H4 (cell line): ENCODE measurements at regions not wholly inside any gene's neighbourhood (a gene's known extent, or its start where the extent isn't known, plus 50 kb on each side); places are given as distances from the start of the nearest gene placed in this dataset.
"Not testable (repeated sequence)": the region's sequence is repeated elsewhere in the genome, so short reads cannot be mapped to it uniquely, and the experiment has no call there.

Source experiments
- DNase-seq: peaks from one replicate; pipeline ENCODE4 v3.0.0-alpha.2; 2015; ENCODE audit warnings: low spot score

DNA sequence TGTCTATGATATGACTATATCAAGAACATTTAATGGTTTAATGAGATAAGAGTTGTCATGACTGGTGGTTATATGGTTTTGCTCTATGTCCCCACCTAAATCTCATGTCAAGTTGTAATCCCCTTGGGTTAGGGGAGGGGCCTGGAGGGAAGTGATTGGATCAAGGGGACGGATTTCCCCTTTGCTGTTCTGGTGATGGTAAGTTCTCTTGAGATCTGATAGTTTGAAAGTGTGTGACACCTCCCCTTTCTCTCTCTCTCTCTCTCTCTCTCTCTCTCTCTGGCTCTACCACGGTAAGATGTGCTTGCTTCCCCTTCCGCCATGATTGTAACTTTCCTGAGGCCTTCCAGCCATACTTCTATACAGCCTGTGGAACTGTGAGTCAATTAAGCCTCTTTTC is 803.4 kb downstream of the TRIML1 start:
- DNase-seq = no peak

DNA sequence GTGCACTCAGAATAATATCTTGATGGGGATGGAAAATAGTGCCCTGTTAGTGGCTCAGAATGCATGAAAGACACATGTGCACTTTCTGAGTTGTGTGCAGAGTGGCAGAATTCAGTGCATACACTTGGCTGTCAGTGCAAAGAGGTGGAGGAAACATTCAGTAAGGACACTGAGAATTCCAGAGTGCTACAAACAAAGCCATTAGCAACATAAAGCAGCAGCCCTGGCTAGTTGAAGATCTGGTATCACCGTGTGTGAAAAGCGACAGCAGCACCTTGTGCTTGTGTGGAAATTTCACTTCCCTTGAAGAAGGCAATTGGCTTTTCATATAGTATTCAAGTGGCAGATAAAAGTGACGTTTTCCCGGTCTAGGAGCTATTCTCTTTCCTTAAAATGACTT is 810.4 kb downstream of the TRIML1 start:
- DNase-seq = no peak

DNA sequence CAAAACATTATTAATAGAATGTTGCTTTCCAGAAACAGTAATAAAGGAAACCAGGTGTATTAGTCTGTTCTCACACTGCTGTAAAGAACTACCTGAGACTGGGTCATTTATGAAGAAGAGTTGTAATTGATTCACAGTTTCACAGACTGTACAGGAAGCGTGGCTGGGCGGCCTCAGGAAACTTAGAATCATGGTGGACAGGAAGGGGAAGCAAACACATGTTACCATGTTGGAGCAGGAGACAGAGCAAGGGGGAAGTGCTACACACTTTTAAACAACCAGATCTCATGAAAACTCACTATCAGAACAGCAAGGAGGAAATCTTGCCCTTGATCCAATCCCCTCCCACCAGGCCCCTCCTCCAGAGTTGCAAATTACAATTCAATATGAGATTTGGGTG is 815.8 kb downstream of the TRIML1 start:
- DNase-seq = no peak

DNA sequence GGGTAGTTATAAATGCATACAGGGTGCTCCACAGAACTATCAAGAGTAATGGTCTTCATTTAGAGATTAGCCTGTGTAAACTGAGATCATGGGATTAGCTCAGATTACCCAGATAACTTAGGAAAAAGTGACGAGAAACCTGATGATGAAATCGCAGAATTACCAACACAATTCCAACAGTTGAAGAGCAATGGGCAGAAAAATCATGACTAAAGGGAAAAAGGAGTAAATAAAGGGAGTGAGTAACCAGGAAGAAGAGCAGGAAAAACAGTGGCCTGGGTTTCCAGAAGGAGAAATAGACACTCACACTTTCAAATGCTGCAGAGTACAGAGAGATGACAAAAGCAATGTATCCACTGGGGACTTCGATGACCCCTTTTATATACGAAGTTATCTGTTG is 817.3 kb downstream of the TRIML1 start:
- no peak for DNase-seq

DNA sequence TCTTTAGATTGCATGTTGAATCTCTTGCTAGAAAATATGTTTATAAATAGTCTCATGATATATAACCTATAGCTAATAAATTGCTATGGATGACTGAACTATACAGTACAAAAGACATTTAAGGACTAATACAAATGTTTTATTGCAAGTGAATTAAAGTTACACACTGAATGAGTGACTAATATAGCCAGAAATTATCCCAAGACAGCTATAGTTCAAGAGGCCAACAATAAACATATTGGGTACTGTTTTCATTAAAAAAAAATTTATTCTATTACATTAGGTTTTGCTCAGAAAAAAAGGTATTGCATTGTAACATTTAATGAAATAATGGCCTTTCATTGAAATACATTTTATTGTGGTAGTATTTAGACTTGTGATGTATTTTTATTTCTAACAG is 819.1 kb downstream of the TRIML1 start:
- DNase-seq = no peak

DNA sequence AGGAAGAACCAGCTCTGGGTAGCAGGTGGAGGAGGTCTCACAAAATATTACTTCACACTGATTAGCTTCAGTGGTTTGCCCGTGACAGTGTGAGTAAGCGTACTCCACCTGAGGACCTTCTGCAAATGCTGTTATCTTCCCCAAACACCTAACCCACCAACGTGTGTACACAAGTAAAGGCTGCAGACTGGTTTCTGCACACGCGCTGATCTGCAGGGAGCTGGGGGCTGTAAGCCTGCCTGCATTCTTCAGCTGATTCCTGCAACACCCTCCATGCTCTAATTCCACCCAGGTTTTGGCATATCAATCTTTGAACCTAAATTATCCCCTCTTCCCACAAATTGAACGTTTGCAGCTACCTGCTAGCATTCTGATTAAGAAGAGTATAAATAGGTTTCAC is 820.2 kb downstream of the TRIML1 start:
- DNase-seq = no peak

DNA sequence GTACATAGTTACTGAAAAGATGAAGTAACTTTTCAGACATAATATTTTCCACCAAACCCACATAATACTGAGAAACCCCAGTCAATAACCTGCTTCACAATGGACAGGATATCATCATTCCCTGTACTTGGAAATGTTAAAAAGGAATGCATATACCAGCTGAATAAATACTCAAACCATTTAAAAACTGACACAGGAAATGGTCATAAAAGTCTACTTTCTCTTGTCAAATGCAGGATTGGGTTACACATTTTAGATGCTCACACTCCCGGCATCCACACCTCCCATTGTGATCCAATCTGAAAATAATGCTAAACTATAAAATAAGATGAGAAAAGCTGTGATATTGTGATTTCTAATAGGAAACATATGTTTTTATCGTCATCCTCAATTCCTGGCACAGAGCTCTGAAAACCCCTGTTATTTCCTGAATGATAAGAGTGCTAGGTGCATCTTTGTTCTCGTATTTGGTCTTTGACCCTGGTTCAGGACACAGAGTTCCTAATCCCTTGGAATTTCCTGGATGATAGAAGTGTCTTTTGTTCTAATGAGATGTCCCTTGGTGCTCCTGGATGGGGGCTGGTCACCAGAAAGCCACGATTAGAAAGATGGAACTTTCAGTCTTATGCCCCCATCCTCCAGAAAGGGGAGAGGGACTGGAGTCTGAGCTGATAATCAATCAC is 821.3 kb downstream of the TRIML1 start:
- no peak for DNase-seq

DNA sequence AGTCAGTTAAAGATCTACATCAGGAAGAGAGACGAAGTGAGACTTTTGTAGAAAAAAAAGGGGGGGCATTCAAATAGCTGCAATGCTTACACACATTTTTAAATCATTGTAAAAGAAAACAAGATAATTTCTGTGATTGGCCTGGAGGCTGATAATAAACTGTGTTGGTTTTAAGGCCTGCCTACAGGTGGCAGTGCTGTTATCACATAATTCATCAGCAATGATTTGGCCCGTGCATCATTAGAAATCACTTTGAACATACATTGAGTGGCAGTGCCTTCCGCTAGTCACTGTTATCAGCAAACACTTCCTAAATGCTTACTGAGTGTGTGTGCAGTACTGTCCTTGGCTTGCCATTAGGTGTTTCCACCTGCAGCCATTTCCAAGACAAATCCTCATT is 831.9 kb downstream of the TRIML1 start:
- DNase-seq = peak; percentile 16

DNA sequence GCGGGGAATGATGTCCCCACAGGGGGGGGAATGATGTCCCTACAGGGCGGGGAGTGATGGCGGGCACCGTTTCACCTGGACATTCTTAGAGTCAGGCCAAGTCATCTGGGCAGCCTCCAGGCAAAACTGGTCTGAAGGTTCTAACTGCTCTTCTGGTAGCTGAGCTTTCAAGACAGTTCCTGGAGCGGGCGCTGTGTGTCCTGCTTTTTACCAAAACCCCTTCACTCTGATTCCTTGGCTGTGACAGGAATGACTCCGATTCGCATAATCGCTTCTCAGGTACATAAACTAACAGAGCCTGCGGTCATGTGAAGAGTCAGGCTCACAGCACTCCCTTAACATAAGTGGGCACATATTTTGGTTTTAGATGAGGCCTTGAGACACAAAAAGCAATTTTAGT is 836.0 kb downstream of the TRIML1 start:
- no peak for DNase-seq

DNA sequence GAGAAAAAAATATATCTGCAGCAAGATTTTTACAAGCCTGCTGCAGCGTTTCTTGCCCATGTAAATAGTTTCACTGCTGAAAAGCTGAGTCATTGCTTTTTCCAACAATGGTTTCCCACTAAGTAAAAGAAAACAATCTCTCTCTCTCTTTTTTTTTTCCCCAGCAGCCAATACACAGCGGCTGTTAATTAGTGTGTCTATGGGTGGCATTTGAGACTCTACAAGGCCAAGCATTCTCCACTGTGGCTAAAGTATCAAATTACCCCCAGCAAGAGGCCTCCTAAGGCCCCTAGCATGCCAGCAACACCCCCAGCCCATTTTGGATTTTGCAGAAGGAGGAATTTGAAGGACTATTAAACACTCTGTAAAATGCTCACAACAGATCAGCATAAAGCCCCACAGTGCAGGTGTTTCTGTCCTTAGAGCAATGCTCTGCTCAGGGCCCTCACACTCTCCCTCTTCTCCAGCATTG is 837.4 kb downstream of the TRIML1 start:
- DNase-seq = peak; percentile 90

DNA sequence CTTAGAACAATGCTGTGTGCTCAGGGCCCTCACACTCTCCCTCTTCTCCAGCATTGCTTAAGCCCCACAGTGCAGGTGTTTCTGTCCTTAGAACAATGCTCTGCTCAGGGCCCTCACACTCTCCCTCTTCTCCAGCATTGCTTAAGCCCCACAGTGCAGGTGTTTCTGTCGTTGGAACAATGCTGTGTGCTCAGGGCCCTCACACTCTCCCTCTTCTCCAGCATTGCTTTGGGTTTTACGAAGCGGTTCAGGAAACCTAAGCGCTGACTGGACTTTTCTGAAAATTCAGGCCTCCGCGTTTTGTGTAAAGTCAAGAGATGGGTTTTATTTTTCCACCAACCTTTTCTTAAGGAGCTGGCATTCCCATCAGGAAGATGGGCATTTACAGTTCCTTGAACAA is 838.0 kb downstream of the TRIML1 start:
- DNase-seq = not testable (repeated sequence)

DNA sequence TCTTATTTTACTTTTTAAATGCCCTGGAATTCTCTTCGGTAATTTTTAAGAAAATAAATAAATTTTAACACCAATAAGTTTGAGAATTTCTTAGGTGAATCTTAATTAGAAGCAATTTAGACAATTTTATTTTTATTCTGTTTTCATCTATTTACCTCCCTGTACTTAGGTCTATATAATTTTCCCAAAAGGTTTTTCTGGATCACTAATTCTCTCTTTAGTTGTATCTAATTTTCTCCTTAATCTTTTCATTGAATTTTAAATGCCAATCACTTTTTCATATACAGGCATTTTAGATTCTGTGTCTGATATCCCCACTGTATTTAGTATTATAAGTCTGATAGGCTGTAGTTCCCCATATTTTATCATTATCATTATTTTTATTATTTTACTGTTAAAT is 845.3 kb downstream of the TRIML1 start:
- DNase-seq = no peak

DNA sequence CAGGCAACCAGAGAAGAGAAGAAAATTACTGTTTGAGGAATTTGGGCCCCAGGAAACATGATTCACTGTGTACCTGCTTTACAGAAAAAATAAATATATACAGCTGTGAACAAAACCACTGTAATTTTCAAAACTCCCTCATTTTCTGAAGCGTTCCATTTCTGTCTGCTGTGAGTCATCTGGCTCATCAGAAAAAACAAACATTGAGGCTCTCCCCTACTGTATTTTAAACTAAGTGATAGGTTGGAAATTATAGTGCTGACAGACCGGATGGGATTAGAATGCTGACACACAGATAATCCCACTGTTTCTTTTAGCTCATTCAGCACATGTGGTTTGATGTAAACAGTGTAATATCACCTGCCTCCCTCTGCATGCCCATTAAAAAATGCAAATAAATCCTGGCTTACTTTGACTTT is 847.0 kb downstream of the TRIML1 start:
- DNase-seq = peak; percentile 92

DNA sequence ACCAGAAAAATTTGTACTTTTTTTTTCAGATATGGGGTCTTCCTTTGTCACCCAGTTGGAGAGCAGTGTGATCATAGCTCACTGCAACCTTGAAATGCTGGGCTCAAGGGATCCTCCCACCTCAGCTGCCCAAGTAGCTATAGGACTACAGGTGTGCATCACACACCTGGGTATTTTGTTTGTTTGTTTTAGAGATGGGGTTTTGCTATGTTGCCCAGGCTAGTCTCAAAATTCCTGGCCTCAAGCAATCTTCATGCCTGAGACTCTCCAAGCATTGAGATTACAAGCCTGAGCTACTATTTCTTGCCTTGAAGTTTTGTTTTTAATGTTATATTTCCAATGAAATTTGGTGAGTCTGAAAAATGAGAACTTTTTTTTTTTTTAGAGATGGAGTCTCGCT is 847.8 kb downstream of the TRIML1 start:
- DNase-seq = no peak

DNA sequence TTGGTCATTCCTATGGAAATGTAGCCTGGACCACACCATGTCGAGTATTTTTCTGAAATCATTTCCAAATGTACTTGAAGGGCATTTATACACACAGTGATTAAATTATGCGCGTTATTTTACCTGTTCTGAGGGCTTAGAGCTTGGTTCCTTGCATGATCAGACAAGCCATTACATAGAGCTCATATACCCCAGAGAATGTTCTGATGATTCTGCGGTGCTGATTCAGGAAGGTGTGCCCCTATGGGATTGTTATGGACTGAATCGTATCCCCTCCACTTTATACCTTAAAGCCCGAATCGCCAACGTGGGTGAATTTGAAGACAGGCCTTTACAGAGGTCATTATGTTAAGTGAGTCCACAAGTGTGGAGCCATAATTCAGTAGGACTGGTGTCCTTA is 848.9 kb downstream of the TRIML1 start:
- DNase-seq = no peak

DNA sequence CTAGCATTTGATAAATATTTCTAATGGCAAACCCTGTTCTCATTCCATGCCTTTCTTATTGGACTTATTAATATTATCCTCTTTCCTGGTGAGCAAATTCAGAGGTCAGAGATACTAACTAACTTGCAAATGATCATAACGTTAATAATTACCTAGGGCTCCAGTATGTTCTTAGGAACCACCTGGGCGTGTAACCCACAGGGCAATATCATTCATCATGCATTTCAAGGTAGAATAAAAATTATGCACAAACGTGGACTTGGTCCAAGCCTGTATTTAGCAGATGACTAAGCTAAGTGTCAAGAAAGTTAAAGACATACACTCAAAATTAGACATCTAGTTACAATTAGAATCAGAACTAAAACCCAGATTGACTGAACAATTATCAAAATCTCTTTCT is 850.1 kb downstream of the TRIML1 start:
- no peak for DNase-seq

DNA sequence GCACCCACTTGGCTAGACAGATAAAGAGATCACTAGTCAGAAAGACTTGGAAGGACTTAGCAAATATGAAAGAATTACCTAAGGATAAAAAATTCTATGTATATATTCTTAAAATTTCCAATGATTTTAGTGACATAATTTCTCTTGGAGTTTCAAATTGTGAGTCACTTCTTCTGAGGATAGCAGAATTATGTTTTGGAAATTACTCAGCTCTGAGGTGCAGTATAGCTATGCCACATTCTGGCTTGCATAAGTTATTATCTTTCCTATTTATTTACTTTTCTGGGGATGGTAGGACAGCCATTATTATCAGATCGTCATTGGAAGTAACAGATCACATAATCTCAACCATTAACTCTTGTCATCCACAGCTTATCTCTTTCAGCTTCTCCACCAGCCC is 853.5 kb downstream of the TRIML1 start:
- DNase-seq = no peak

DNA sequence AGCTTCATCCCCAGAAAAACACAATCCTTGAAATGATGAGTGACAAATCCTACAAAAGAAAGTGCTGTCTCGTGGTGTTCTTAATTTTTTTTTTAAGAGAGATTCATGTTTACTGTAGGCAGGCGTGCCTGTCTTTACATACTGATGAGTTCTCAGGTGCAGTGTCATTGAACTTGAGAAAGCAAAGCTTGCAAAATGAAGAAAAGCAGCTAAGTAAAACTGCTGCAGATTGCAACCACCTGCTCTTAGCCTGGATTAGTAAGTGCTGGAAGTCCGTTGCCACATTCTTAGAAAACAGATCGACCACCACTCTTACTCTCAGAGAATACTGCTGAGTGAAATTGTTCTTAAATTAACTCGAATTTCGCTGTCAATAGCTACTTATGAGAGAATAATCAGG is 854.6 kb downstream of the TRIML1 start:
- DNase-seq = no peak

DNA sequence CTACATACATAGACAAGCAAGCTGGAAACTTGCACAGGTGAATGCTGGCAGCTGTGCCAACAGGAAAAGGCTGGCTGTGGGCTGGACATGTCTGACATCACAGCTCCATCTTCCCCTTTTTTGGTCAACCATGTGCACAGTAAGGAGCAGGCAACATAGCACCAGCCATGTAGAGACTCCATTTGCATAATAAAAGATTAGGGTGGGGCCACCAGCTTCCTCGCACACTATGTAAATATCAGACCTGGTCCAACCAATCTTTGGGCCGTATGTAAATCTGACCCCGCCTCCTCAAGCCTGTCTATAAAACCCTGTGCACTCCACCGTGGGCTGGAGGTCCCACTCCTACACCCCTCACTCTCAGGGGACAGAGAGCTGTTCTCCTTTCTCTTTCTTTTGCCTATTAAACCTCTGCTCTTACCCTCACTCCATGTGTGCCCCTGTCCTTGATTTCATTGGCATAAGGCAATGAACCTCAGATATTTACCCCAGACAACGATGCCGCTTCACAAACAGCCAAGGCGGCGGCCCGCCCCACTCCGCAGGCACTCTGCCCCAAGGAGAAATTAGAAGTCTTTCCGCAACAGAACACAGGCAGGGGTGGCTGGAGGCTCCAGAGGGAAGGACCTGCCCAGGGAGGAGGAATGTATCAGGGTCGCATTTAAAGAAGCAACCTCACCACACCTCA is 862.2 kb downstream of the TRIML1 start:
- no peak for DNase-seq

DNA sequence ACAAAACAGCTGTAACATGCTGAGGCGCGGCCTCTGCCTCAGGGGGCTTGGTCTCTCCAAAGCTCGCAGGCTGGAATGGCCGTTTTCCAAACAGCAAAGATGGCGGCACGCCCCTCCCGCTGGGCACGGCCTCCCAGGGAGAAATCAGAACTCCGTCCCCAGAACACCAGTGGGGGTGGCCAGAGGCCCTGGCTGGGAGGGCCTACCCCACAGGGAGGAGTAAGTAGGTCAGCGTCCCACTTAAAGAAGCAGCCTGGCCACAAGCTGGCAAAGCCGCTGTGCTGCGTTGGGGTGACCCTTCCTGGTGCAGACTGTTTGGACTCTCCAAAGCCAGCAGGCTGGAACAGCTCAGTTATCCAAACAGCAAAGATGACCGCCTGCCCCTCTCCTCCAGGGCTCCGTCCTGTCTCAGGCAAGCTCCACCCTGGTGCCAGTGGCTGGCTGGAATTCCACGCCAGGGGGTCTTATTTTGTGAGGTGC is 862.8 kb downstream of the TRIML1 start:
- DNase-seq = no peak

DNA sequence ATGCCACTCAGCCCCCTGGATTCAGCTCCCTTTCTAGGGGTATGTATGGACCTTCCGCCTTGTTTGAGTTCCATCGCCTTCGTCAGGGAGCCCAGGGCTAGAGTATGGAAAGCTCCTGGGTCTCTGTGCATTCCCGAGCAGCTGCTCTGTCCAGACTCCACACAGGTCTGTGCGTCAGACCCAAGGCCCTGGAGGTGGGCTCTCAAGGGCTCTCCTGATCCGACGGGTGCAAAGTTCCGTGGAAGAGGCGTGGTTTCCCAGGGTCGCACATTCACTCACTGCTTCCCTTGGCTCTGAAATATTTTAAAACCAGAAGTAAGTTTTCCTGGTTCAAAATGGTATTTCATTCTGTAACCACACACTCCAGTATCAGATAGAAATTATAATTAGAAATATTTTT is 863.2 kb downstream of the TRIML1 start:
- DNase-seq = no peak

DNA sequence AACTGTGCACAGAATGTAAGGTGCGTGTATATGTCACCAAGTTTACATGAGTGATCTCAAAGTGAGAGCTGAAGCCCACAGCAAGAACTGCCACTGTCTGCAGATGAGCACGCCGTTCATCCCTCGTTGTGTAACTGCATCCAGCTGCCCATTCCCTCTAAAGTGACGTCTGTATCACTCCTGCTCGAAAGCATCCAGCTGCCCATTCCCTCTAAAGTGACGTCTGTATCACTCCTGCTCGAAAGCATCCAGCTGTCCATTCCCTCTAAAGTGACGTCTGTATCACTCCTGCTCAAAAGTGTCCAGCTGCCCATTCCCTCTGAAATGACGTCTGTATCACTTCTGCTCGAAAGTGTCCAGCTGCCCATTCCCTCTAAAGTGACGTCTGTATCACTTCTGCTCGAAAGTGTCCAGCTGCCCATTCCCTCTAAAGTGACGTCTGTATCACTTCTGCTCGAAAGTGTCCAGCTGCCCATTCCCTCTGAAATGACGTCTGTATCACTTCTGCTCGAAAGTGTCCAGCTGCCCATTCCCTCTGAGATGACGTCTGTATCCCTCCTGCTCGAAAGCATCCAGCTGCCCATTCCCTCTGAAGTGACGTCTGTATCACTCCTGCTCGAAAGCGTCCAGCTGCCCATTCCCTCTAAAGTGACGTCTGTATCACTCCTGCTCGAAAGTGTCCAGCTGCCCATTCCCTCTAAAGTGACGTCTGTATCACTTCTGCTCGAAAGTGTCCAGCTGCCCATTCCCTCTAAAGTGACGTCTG is 871.4 kb downstream of the TRIML1 start:
- not testable (repeated sequence) for DNase-seq

DNA sequence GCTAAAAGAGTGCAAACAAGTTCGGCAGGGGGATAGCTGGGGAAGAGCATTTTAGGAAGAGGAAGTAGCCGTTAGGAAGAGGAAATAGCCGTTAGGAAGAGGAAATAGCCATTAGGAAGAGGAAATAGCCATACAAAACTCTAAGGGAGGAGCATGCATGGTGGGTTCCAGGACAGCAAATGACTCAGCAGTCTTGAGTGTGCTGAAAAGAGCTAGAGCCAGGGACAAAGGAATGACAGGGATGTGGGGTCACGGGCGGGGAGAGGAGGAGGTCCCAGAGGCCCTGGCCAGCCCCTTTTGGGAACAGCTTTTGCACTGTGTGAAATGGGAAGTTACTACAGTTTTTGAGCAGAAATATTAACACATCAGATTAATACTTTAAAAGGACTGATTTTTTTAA is 882.6 kb downstream of the TRIML1 start:
- peak; percentile 85 for DNase-seq
